HepG2 (cell line): ENCODE measurements at regions not wholly inside any gene's neighbourhood (a gene's known extent, or its start where the extent isn't known, plus 50 kb on each side); places are given as distances from the start of the nearest gene placed in this dataset.

Experiments used
- ATAC-seq: fragments of 200-7000 bp; cut with Tn5 transposase; 3 replicates; pipeline ENCODE4 v1.9.1; 2020; ENCODE audit warnings: mild to moderate bottlenecking, moderate library complexity
- BruUV-seq: library from RNA; stranded (reverse); fragments of 400-500 nt; replicated peaks from 2 replicates; lab custom pipeline; 2021; lab: Mats Ljungman, UMichigan
- CTCF ChIA-PET: fragments of 300-600 bp; formaldehyde crosslinking; extraction: SDS; loops from one replicate; lab custom pipeline; 2021; ENCODE audit warnings: low total read pairs, inconsistent platforms, low intra/inter-chr PET ratio; lab: Yijun Ruan, JAX
- POLR2A ChIA-PET: fragments of 350-600 bp; sonication (Branson Sonifier 250); formaldehyde crosslinking; loops from one replicate; lab custom pipeline; 2020; ENCODE audit warnings: antibody characterized with exemption, inconsistent platforms; lab: Yijun Ruan, JAX
- DNase-seq: peaks from one replicate; pipeline ENCODE4 v3.0.0-alpha.2; 2015; ENCODE audit warnings: low spot score
- FAIRE-seq: peaks from 3 replicates; lab custom pipeline; 2011; peaks lifted over from hg19 to GRCh38; lab: Jason Lieb, UNC
- H2AFZ ChIP-seq: one replicate; pipeline ENCODE4 v1.6.1; 2011; ENCODE audit warnings: low read length, inconsistent platforms
- H3K27ac ChIP-seq: fragments of 300-600 bp; 3 replicates; pipeline ENCODE4 v1.8.0; 2011; ENCODE audit warnings: mixed run types, mild to moderate bottlenecking, mixed read lengths, low read length, inconsistent platforms; ENCODE audit not compliant: insufficient read depth; ENCODE audit errors: extremely low read length
- H3K27me3 ChIP-seq, 2 experiments: fragments of 200-600 bp in 1 of 2; 2 replicates in 1 of 2; 3 replicates in 1 of 2; pipeline versions ENCODE4 v1.6.0 to v1.8.0; 2011; ENCODE audit warnings: low read length in 2 of 2, mild to moderate bottlenecking in 2 of 2, moderate library complexity in 2 of 2, inconsistent platforms in 1 of 2; ENCODE audit not compliant: insufficient read depth in 2 of 2, control insufficient read depth in 1 of 2
- H3K36me3 ChIP-seq, 2 experiments: fragments of 200-600 bp in 1 of 2; replicated peaks in 1 of 2; 2 replicates in 1 of 2; 3 replicates in 1 of 2; pipeline versions ENCODE4 v1.5.1 to v1.8.0; 2011; ENCODE audit warnings: low read length in 2 of 2, inconsistent platforms in 1 of 2; ENCODE audit not compliant: insufficient read depth in 2 of 2, control insufficient read depth in 1 of 2
- H3K4me1 ChIP-seq: 2 replicates; pipeline ENCODE4 v1.5.1; 2012; ENCODE audit warnings: low read length, inconsistent platforms; ENCODE audit not compliant: insufficient read depth
- H3K4me2 ChIP-seq: 2 replicates; pipeline ENCODE4 v1.6.0; 2011; ENCODE audit warnings: low read depth, low read length, inconsistent platforms
- H3K4me3 ChIP-seq, 3 experiments: fragments of 200-600 bp in 1 of 3; sonication (generic), shearing (Covaris generic) in 1 of 3; replicated peaks in 1 of 3; 2 replicates each; pipeline ENCODE4 v1.5.1; 2011 to 2016; ENCODE audit warnings: low read length in 3 of 3, inconsistent platforms in 2 of 3, low read depth in 2 of 3, mild to moderate bottlenecking in 2 of 3, control low read depth in 1 of 3, mixed read lengths in 1 of 3; ENCODE audit not compliant: insufficient read depth in 1 of 3
- H3K79me2 ChIP-seq: one replicate; pipeline ENCODE4 v1.6.1; 2011; ENCODE audit warnings: low read length, inconsistent platforms; ENCODE audit not compliant: insufficient read depth
- H3K9ac ChIP-seq: 2 replicates; pipeline ENCODE4 v1.6.0; 2011; ENCODE audit warnings: mild to moderate bottlenecking, low read depth, low read length, inconsistent platforms; ENCODE audit not compliant: insufficient read depth
- H3K9me3 ChIP-seq: 2 replicates; pipeline ENCODE4 v1.5.1; 2012; ENCODE audit warnings: mild to moderate bottlenecking, low read length
- H4K20me1 ChIP-seq: 2 replicates; pipeline ENCODE4 v1.6.0; 2011; ENCODE audit warnings: inconsistent platforms, mild to moderate bottlenecking, low read length, moderate library complexity; ENCODE audit not compliant: insufficient read depth
- CENPT ChIP-seq: sonication (generic); formaldehyde crosslinking; IDR thresholded peaks from 2 replicates; pipeline ENCODE4 v1.8.0; 2022; ENCODE audit warnings: low read depth, mild to moderate bottlenecking, moderate library complexity, missing genetic modification reagents
- HOXA9 ChIP-seq: sonication (generic); formaldehyde crosslinking; IDR thresholded peaks from 2 replicates; pipeline ENCODE4 v1.8.1; 2022; ENCODE audit warnings: missing genetic modification reagents, mild to moderate bottlenecking, moderate library complexity, borderline replicate concordance
- KLF11 ChIP-seq: IDR thresholded peaks from 2 replicates; pipeline ENCODE4 v1.6.1; 2016; ENCODE audit warnings: missing compliant biosample characterization
- MAFG ChIP-seq: sonication (generic); formaldehyde crosslinking; IDR thresholded peaks from 2 replicates; pipeline ENCODE4 v1.5.1; 2020; ENCODE audit warnings: mild to moderate bottlenecking, missing genetic modification reagents
- NCOA1 ChIP-seq: sonication (generic); formaldehyde crosslinking; IDR thresholded peaks from 2 replicates; pipeline ENCODE4 v1.9.0; 2021; ENCODE audit warnings: missing genetic modification reagents
- NR2F6 ChIP-seq, 2 experiments: IDR thresholded peaks; 2 replicates each; pipeline ENCODE4 v1.6.1; 2016; ENCODE audit warnings: antibody characterized with exemption in 1 of 2, mild to moderate bottlenecking in 1 of 2
- SRSF1 ChIP-seq: fragments of 200-400 bp; formaldehyde crosslinking; optimal IDR thresholded peaks from 2 replicates; pipeline ENCODE3; 2017; ENCODE audit warnings: mild to moderate bottlenecking, low read depth, low read length, moderate library complexity
- TAF1 ChIP-seq: sonication (generic); formaldehyde crosslinking; IDR thresholded peaks from 2 replicates; pipeline ENCODE4 v1.4.0; 2020; ENCODE audit warnings: missing genetic modification reagents
- ZBTB38 ChIP-seq: sonication (generic); formaldehyde crosslinking; IDR thresholded peaks from 2 replicates; pipeline ENCODE4 v1.5.1; 2020; ENCODE audit warnings: mild to moderate bottlenecking, missing genetic modification reagents
- ZKSCAN1 ChIP-seq: fragments of 150-350 bp; IDR thresholded peaks from 2 replicates; pipeline ENCODE4 v1.6.1; 2014; ENCODE audit warnings: low read length
- ZMYM3 ChIP-seq: sonication (generic); formaldehyde crosslinking; IDR thresholded peaks from 2 replicates; pipeline ENCODE4 v1.5.1; 2020; ENCODE audit warnings: mild to moderate bottlenecking, missing genetic modification reagents
- ZNF230 ChIP-seq: sonication (generic); formaldehyde crosslinking; IDR thresholded peaks from 2 replicates; pipeline ENCODE4 v1.4.0; 2020; ENCODE audit warnings: mild to moderate bottlenecking, missing genetic modification reagents
- ZNF296 ChIP-seq: sonication (generic); formaldehyde crosslinking; conservative IDR thresholded peaks from 2 replicates; pipeline ENCODE4 v1.5.0; 2020; ENCODE audit warnings: mild to moderate bottlenecking, missing genetic modification reagents
- ZNF317 ChIP-seq: sonication (generic); formaldehyde crosslinking; IDR thresholded peaks from 2 replicates; pipeline ENCODE4 v1.5.0; 2020; ENCODE audit warnings: mild to moderate bottlenecking, missing genetic modification reagents
- ZNF367 ChIP-seq: sonication (generic); formaldehyde crosslinking; IDR thresholded peaks from 2 replicates; pipeline ENCODE4 v1.4.0; 2020; ENCODE audit warnings: missing genetic modification reagents, borderline replicate concordance
- ZNF713 ChIP-seq: sonication (generic); formaldehyde crosslinking; IDR thresholded peaks from 2 replicates; pipeline ENCODE4 v1.4.0; 2020; ENCODE audit warnings: mild to moderate bottlenecking, missing genetic modification reagents
- ZNF724P ChIP-seq: sonication (generic); formaldehyde crosslinking; IDR thresholded peaks from 2 replicates; pipeline ENCODE4 v1.8.0; 2022; ENCODE audit warnings: missing genetic modification reagents, borderline replicate concordance
- in situ Hi-C: cut with HindIII; loops from 2 replicates; pipeline ENCODE4 v1.10.0; 2017; ENCODE audit warnings: low pct_unique_long_range_greater_than_20kb; ENCODE audit not compliant: extremely low pct_ligation_motif_present
- intact Hi-C: fragments of 100-400 bp; cut with micrococcal nuclease; formaldehyde crosslinking; loops from one replicate; pipeline ENCODE4 v1.10.0; 2022; ENCODE audit not compliant: unreplicated experiment

GRCh38 chr9:11686733-11687132, 1006.5 kb upstream of the TYRP1 start:
- Histone ChIP-seq H3K27ac (no peak overlapping the region), H3K9ac (no peak overlapping the region), H4K20me1 (no peaks in the 10 kb centered on the region), H2AFZ (no peak overlapping the region), H3K9me3 (peaks cover 61% of the 10 kb centered on the region), H3K36me3 (no peaks in the 10 kb centered on the region), H3K4me1 (no peaks in the 10 kb centered on the region), H3K27me3 (no peaks in the 10 kb centered on the region), H3K4me2 (no peak overlapping the region), H3K4me3 (no peak overlapping the region), H3K79me2 (no peaks in the 10 kb centered on the region)
- ChIA-PET POLR2A (no interaction called here), CTCF (no interaction called here)
- no peak for ATAC-seq
- no peak for DNase-seq
- in situ Hi-C loops, result no loop called here
- BruUV-seq, result no TSS peak
- no peak for FAIRE-seq
- TF ChIP-seq ZBTB38 (CRISPR knock-in tag), result no peak
- no peak for TF ChIP-seq ZNF713 (CRISPR knock-in tag)
- no peak for TF ChIP-seq CENPT (CRISPR knock-in tag)
- TF ChIP-seq ZNF317 (CRISPR knock-in tag), result no peak
- no peak for TF ChIP-seq ZNF230 (CRISPR knock-in tag)
- no peak for TF ChIP-seq SRSF1
- TF ChIP-seq NR2F6 (IDR thresholded peaks at IDR 0.05), result no peak
- no peak for TF ChIP-seq NR2F6 (CRISPR knock-in tag; IDR thresholded peaks at IDR 0.05)
- no peak for TF ChIP-seq TAF1 (CRISPR knock-in tag)
- no peak for TF ChIP-seq ZKSCAN1
- no peak for TF ChIP-seq ZNF724P (CRISPR knock-in tag)
- TF ChIP-seq ZMYM3 (CRISPR knock-in tag), result no peak
- TF ChIP-seq ZNF296 (CRISPR knock-in tag), result no peak
- no peak for TF ChIP-seq NCOA1 (CRISPR knock-in tag)
- no peak for TF ChIP-seq ZNF367 (CRISPR knock-in tag)
- TF ChIP-seq MAFG (CRISPR knock-in tag), result no peak
- no peak for TF ChIP-seq HOXA9 (CRISPR knock-in tag)
- no peak for TF ChIP-seq KLF11
- intact Hi-C loops, result no loop called here
